OCI-LY3 (cell line): ENCODE measurements at regions not wholly inside any gene's neighbourhood (a gene's known extent, or its start where the extent isn't known, plus 50 kb on each side); places are given as distances from the start of the nearest gene placed in this dataset.

Experiments used
- H2AFZ ChIP-seq: fragments of 200-600, 300-600 bp; shearing (Covaris generic); 2 replicates; pipeline ENCODE4 v1.6.0; 2014; ENCODE audit warnings: antibody characterized with exemption, low read depth, low read length
- H3K27ac ChIP-seq: fragments of 200-600, 300-600 bp; sonication (generic); 2 replicates; pipeline ENCODE4 v1.5.1; 2014; ENCODE audit warnings: mild to moderate bottlenecking, low read length, moderate library complexity, mixed read lengths
- H3K27me3 ChIP-seq: fragments of 200-600, 300-600 bp; sonication (generic); 2 replicates; pipeline ENCODE4 v1.6.1; 2014; ENCODE audit warnings: low read depth, low read length, mixed read lengths
- H3K36me3 ChIP-seq: fragments of 200-600, 300-600 bp; sonication (generic); replicated peaks from 2 replicates; pipeline ENCODE3; 2014; ENCODE audit warnings: low read depth, low read length, mixed read lengths
- H3K4me1 ChIP-seq: fragments of 300-600, 200-600 bp; sonication (generic); 2 replicates; pipeline ENCODE4 v1.6.1; 2014; ENCODE audit warnings: low read length, mixed read lengths
- H3K4me2 ChIP-seq: fragments of 200-600, 300-600 bp; sonication (generic); 2 replicates; pipeline ENCODE4 v1.6.1; 2014; ENCODE audit warnings: low read length, mixed read lengths
- H3K4me3 ChIP-seq: fragments of 300-600, 200-600 bp; sonication (generic); 2 replicates; pipeline ENCODE4 v1.5.1; 2014; ENCODE audit warnings: antibody characterized with exemption, mild to moderate bottlenecking, low read length, moderate library complexity
- H3K79me2 ChIP-seq: fragments of 300-600, 200-600 bp; shearing (Covaris generic); 2 replicates; pipeline ENCODE4 v1.6.1; 2014; ENCODE audit warnings: mild to moderate bottlenecking, low read length, mixed read lengths
- H3K9ac ChIP-seq: fragments of 300-600, 200-600 bp; shearing (Covaris generic); 2 replicates; pipeline ENCODE4 v1.6.0; 2014; ENCODE audit warnings: mild to moderate bottlenecking, low read length, moderate library complexity
- H3K9me3 ChIP-seq: fragments of 200-600, 300-600 bp; shearing (Covaris generic); 2 replicates; pipeline ENCODE4 v1.6.1; 2014; ENCODE audit warnings: low read length, mixed read lengths; ENCODE audit not compliant: insufficient read depth
- H4K20me1 ChIP-seq: fragments of 200-600, 300-600 bp; sonication (generic); 2 replicates; pipeline ENCODE4 v1.6.1; 2016; ENCODE audit warnings: low read length, mixed read lengths; ENCODE audit not compliant: insufficient read depth
- CTCF ChIP-seq: fragments of 200-600, 300-600 bp; sonication (generic); IDR thresholded peaks from 2 replicates; pipeline ENCODE4 v1.5.1; 2014; ENCODE audit warnings: antibody characterized with exemption, low read length, low read depth
- EZH2phosphoT487 ChIP-seq: fragments of 200-600 bp; shearing (Covaris generic); IDR thresholded peaks from 2 replicates; pipeline ENCODE4 v1.6.1; 2018; ENCODE audit warnings: antibody characterized with exemption, mixed run types, low read depth

DNA sequence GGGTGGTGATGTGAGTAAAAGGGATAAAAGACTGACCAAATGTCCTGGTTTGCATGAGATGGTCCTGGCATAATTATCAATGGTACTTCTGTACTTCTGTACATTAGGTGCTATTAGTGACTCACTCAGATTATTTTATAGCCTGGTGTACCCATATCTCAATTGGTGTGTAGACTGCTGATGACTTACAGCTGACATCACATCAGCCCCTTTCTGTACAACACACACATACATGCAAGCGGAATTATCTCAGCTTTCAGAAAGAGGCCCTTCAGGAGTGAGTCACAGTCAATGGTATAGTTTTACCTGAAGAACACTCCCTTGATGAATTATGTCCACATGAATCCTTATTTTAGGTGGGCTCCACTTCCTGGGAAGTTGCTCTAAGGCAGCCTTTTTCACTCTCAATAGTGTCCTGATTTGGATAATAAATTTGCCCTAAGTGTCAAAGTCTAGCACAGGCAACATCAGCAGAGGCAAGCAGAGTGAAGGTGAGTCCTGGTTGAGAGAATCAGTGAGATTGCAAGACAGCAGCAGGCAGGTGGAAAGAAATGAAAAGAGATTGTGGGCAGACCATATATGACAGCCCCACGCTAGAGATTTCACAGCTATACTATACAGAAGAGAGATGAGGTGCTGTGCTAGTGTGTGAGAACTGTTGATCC lies 137.0 kb downstream of the ZPLD1 start:
- Histone ChIP-seq H3K27me3 (no peaks in the 10 kb centered on the region), H3K4me2 (no peak overlapping the region), H3K27ac (no peak overlapping the region), H3K79me2 (no peaks in the 10 kb centered on the region), H3K4me1 (no peaks in the 10 kb centered on the region), H3K9ac (no peak overlapping the region), H3K36me3 (no peaks in the 10 kb centered on the region), H2AFZ (no peak overlapping the region), H4K20me1 (no peaks in the 10 kb centered on the region), H3K4me3 (no peak overlapping the region), H3K9me3 (no peaks in the 10 kb centered on the region)
- TF ChIP-seq EZH2phosphoT487 = no peak
- TF ChIP-seq CTCF = no peak

GRCh38 chr3:102573483-102574028 lies 138.7 kb downstream of the ZPLD1 start:
- H3K4me3 ChIP-seq = no peak overlapping the region
- H3K4me2 ChIP-seq = no peak overlapping the region
- H3K36me3 ChIP-seq = no peaks in the 10 kb centered on the region
- no peaks in the 10 kb centered on the region for H4K20me1 ChIP-seq
- no peak overlapping the region for H3K9ac ChIP-seq
- no peaks in the 10 kb centered on the region for H3K4me1 ChIP-seq
- H2AFZ ChIP-seq = no peak overlapping the region
- no peaks in the 10 kb centered on the region for H3K9me3 ChIP-seq
- H3K27ac ChIP-seq = no peak overlapping the region
- TF ChIP-seq EZH2phosphoT487 (no peak), CTCF (no peak)
- no peaks in the 10 kb centered on the region for H3K27me3 ChIP-seq
- no peaks in the 10 kb centered on the region for H3K79me2 ChIP-seq

DNA sequence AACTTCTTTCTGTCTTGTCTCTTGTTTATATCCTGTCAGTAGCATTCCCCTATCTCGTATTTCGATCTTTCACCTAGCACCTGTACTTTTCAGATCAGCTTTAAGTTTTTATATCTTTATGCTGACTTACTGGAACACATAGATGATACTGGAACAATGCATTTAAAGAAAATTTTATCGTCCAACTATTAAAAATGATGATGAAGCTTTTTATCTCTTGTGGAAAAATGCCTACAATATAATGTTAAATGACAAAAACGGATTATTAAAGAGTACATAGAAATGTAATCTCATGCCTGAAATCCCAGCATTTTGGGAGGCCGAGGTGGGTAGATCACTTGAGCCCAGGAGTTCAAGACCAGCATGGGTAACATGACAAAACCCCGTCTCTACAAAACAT lies 139.5 kb downstream of the ZPLD1 start:
- TF ChIP-seq EZH2phosphoT487 = no peak
- no peak for TF ChIP-seq CTCF
- Histone ChIP-seq H4K20me1 (no peaks in the 10 kb centered on the region), H3K27ac (no peak overlapping the region), H3K9ac (no peak overlapping the region), H3K36me3 (no peaks in the 10 kb centered on the region), H3K9me3 (no peaks in the 10 kb centered on the region), H3K79me2 (no peaks in the 10 kb centered on the region), H3K4me2 (no peak overlapping the region), H3K4me1 (no peaks in the 10 kb centered on the region), H3K27me3 (no peaks in the 10 kb centered on the region), H3K4me3 (no peak overlapping the region), H2AFZ (no peak overlapping the region)

DNA sequence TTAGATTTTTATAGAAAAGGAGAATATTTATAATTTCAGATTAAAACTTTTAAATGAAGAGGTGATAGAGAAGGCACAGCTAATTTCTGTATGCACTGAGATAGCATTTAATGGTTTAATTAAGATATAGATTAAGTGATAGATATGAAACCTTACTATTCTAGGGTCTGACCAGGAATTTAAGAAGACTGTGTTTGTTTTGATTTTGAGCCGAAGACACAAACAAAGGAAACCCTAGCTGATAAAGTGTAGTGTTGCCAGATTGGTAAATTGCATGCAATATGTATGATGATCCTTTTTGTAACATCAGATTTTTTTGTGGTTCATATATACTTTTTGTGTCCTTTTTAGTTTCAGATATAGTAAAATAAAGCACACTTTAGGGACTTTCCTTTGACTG lies 141.8 kb downstream of the ZPLD1 start:
- TF ChIP-seq EZH2phosphoT487 (no peak), CTCF (no peak)
- no peaks in the 10 kb centered on the region for H3K79me2 ChIP-seq
- H3K27me3 ChIP-seq = no peaks in the 10 kb centered on the region
- no peaks in the 10 kb centered on the region for H3K9me3 ChIP-seq
- H4K20me1 ChIP-seq = no peaks in the 10 kb centered on the region
- H2AFZ ChIP-seq = no peak overlapping the region
- no peak overlapping the region for H3K9ac ChIP-seq
- no peaks in the 10 kb centered on the region for H3K4me1 ChIP-seq
- no peak overlapping the region for H3K4me3 ChIP-seq
- H3K36me3 ChIP-seq = no peaks in the 10 kb centered on the region
- no peak overlapping the region for H3K4me2 ChIP-seq
- H3K27ac ChIP-seq = no peak overlapping the region
